ENCODE measurements at regions not wholly inside any gene's neighbourhood (a gene's known extent, or its start where the extent isn't known, plus 50 kb on each side); places are given as distances from the start of the nearest gene placed in this dataset.

DNA sequence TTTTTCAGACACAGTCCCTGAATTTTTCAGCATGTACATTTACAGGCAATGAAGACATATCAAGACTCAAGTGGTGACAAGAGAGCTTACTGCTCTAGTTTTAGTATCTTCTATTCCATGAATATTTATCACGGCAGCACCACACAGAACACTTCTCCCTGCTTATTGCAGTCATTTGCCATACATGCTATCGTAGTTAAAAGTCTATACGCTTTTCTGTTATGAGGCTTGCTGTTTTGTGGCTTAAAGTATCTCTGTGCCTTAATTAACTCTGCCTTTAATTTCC, 65.4 kb upstream of the GK2 start:
- TF ChIP-seq, protein P1, sequence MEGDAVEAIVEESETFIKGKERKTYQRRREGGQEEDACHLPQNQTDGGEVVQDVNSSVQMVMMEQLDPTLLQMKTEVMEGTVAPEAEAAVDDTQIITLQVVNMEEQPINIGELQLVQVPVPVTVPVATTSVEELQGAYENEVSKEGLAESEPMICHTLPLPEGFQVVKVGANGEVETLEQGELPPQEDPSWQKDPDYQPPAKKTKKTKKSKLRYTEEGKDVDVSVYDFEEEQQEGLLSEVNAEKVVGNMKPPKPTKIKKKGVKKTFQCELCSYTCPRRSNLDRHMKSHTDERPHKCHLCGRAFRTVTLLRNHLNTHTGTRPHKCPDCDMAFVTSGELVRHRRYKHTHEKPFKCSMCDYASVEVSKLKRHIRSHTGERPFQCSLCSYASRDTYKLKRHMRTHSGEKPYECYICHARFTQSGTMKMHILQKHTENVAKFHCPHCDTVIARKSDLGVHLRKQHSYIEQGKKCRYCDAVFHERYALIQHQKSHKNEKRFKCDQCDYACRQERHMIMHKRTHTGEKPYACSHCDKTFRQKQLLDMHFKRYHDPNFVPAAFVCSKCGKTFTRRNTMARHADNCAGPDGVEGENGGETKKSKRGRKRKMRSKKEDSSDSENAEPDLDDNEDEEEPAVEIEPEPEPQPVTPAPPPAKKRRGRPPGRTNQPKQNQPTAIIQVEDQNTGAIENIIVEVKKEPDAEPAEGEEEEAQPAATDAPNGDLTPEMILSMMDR (conservative IDR thresholded peaks at IDR 0.05 in 1 of 2, IDR thresholded peaks at IDR 0.05 in 1 of 2; ENCODE audit: low read depth in 1 of 2, low read length in 2 of 2) = no peak
- no peak for TF ChIP-seq EZH2 (IDR thresholded peaks at IDR 0.05; ENCODE audit: low read length, missing control alignments)
